ENCODE measurements at regions not wholly inside any gene's neighbourhood (a gene's known extent, or its start where the extent isn't known, plus 50 kb on each side); places are given as distances from the start of the nearest gene placed in this dataset.

- no peak for FAIRE-seq
- POLR2A ChIA-PET = interaction anchor here (0.7 kb wide), 1 partner anchor 46 kb away, joined by 3 read pairs; no protein-coding TSS in a partner anchor
- ATAC-seq = no peak
- intact Hi-C loops (cut with micrococcal nuclease) = no loop called here
- Histone ChIP-seq H3K4me3 (no peak overlapping the region), H3K9ac (ENCODE audit: insufficient read depth in 1 of 2, low read depth in 2 of 2, low read length in 2 of 2) (no peak overlapping the region; a peak in 1 of 4 replicates), H2AFZ (ENCODE audit: low read depth, low read length) (peak overlapping the region; percentile 77), H3K4me2 (ENCODE audit: insufficient read depth, low read length) (peak overlapping the region; percentile 61; the same call in 1 of the 2 replicates), H3K9me3 (replicated peaks; ENCODE audit: control insufficient read depth, insufficient read depth, low read depth, low read length) (no peaks in the 10 kb centered on the region), H3K4me1 (replicated peaks in 1 of 2; ENCODE audit: control insufficient read depth in 2 of 2, insufficient read depth in 2 of 2, low read length in 2 of 2) (peaks cover 0 to 5% of the 10 kb centered on the region in 2 experiments; a peak in 3 of 5 replicates), H4K20me1 (replicated peaks; ENCODE audit: control insufficient read depth, insufficient read depth, low read length) (no peaks in the 10 kb centered on the region), H3K27me3 (ENCODE audit: control insufficient read depth in 2 of 2, insufficient read depth in 2 of 2, low read length in 2 of 2) (no peaks in the 10 kb centered on the region), H3K79me2 (ENCODE audit: control insufficient read depth, insufficient read depth, low read length) (no peaks in the 10 kb centered on the region), H3K27ac (ENCODE audit: extremely low read depth, low read depth, low read length) (no peak overlapping the region), H3K36me3 (ENCODE audit: control insufficient read depth, insufficient read depth, low read length) (no peaks in the 10 kb centered on the region), H3K9me1 (ENCODE audit: control insufficient read depth, insufficient read depth, low read length) (no peaks in the 10 kb centered on the region)
- DNase-seq (ENCODE audit: extremely low read depth in 1 of 4, low spot score in 3 of 4) = no peak
- no peak for TF ChIP-seq ZNF184 (CRISPR knock-in tag; IDR thresholded peaks at IDR 0.05)
- TF ChIP-seq ZBTB1 (CRISPR knock-in tag; IDR thresholded peaks at IDR 0.05; ENCODE audit: borderline replicate concordance, low read depth) = no peak
- TF ChIP-seq ARID1B (IDR thresholded peaks at IDR 0.05) = no peak
- no peak for TF ChIP-seq SRSF3 (IDR thresholded peaks at IDR 0.05; ENCODE audit: insufficient read depth, low read length)
- TF ChIP-seq PHB (CRISPR knock-in tag; IDR thresholded peaks at IDR 0.05) = no peak
- CTCF ChIA-PET (ENCODE audit: low intra/inter-chr PET ratio) = no interaction called here
- in situ Hi-C loops (cut with MboI) = no loop called here
- WGBS (ENCODE audit: insufficient coverage, low coverage, missing lambda C conversion rate) = 37% methylated on average over 9 of the region's 11 CpGs
- BruUV-seq (replicated peaks) = no TSS peak
These were observed 111.9 kb upstream of the ARHGAP5 start for GRCh38 chr14:31965071-31965734.
